Superior temporal gyrus (tissue), 1 donor: ENCODE measurements at regions not wholly inside any gene's neighbourhood (a gene's known extent, or its start where the extent isn't known, plus 50 kb on each side); places are given as distances from the start of the nearest gene placed in this dataset.

Experiments used
- DNase-seq: peaks from one replicate; pipeline ENCODE4 v3.0.0-alpha.2; 2016; ENCODE audit errors: extremely low spot score

DNA sequence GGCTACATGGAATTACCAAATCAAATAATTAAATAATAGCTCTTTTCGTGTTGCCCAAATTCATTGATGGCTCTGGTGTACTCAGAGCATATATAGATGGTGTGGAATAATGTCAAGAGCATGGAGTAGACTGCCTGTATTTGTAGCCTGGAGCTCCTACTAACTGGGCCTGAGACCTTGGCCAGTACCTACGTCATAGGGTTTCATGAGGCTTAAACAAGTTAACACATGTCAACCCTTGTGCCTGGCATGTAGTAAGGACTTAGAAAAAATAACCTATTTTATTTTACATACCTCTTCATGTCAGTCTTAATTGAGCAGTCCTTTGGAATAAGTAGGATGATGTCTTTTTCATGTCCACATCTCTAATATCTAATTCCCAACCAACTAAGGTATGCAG, 223.7 kb upstream of the DPH6 start:
- DNase-seq: no peak

DNA sequence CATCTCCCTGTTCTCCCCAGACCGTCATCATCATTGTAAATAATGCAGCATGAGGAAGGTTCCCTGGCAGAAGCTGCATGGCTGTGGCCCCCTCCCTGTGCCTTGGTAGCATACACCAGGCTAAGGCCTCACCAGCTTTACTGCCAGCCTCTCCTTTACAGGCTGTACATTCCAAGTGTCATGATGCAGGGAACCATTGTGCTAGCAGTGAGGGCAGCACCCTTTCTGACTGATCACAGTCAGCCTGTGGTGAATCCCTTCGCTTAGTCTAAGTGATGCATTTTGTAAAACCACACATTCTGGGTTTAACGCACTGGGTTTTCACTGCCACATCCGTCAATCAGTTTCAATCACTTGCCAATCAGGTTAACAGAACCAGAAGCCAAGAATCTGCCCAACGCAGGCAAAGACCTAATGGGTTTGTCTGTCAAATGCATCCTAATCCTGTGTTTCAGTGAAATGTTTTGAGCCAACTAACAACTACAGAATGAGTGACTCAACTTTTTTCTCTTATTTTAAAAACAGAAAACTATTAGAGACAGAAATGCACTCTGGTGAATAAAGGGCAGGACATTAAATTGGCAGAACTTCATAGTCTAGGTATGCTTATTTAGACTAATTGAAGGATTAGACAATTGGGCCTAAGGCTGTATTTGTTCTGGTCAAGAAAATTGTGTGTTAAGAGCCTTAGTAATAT, 225.9 kb upstream of the DPH6 start:
- no peak for DNase-seq

GRCh38 chr15:35774653-35775052, 228.7 kb upstream of the DPH6 start:
- DNase-seq: no peak

DNA sequence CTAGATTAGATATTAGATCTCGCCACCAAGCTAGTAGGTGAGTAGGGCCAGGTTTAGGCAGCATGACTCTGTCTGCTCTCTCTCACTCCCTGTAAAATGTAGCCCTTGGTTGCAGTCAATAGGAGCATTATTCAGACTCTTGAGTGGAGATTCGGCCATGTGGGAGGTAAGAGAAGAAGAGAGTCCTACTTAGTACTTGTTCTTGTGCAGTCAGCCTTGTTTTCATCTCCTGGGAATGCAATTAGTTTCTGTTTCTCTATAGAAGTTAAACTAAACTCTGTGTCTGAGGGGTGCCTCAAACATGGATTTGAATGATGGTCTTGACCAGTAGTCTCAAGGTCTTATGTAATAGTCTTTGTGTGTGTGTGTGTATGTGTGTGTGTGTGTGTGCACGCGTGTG, 229.5 kb upstream of the DPH6 start:
- DNase-seq: no peak

DNA sequence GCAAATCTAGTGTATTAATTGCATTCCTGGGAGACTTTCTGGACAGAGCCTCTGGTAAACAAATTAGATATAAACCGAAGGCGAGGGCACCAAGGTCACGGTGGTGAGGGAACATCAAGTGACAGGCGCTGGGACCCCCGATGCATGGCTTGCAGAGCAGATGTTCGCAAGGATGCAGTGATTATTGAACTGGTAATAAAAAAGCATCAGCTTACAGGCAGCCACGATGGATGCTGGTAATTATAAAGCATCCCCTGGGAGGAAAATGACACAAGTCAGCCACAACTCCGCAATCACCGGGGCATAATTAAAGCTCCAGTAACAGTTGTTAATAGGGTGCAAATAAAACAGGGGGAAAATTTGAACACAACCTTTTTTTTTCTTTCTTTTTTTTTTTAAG, 231.1 kb upstream of the DPH6 start:
- no peak for DNase-seq

DNA sequence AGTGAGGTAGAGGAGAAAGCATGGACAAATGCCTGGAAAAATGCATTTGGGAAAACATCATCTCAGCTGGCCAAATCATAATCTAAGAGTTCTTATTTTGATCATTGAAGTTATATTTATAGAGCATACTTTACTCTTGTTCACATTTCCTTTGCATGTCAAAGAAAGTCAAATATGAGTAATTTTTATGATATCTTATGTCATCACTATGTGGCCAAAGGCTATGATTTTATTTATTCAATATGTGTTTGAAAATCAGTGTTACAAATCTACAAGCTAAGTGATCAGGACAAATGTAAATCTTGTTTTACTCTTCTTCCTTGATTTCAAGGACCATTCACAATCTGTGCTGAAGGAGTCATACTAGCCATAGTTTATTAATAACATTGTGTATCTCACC, 237.2 kb upstream of the DPH6 start:
- DNase-seq: no peak

DNA sequence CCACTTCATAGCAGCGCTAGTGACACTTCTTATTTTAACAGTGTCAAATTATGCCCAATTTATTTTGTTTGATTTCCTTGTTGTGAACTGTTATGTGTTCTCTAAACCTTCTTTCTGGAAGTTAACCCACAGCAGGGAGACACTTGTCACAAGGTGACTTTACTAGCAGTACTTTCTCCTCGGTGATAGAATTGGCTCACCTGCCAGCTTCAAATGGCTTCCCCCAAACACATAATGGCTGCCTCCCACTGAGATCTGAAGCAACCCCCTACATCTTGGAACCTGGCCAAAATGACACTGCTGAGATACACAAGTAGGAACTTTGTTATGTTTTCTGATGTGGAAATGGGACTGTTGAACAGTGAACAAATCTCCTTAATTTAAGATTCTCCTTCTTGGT, 238.8 kb upstream of the DPH6 start:
- DNase-seq: no peak

- DNase-seq: no peak
These were observed 264.0 kb upstream of the DPH6 start for GRCh38 chr15:35810007-35810406.

GRCh38 chr15:35813573-35813972, 267.6 kb upstream of the DPH6 start:
- no peak for DNase-seq

DNA sequence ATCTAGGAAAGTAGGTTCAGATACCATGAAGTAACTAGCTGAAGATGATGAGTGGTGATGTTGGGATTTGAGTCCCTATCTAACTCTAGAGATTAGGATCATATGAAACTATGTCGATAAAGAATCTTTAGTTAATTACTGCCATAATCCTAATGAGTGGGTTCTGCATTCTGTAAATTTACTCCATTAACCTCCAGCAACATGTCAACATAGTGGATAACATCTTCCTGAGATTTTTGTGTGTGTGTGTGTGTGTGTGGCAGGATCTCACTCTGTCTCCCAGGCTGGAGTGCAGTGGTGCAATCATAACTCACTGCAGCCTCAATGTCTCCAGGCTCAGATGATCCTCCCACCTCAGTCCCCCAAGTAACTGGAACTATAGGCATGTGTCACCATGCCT, 272.9 kb upstream of the DPH6 start:
- no peak for DNase-seq

- DNase-seq: no peak
These were observed 276.2 kb upstream of the DPH6 start for GRCh38 chr15:35822153-35822552.

GRCh38 chr15:35827141-35827540, 281.2 kb upstream of the DPH6 start:
- no peak for DNase-seq

GRCh38 chr15:35827911-35828310, 281.9 kb upstream of the DPH6 start:
- no peak for DNase-seq

GRCh38 chr15:35833581-35833980, 287.6 kb upstream of the DPH6 start:
- no peak for DNase-seq

- no peak for DNase-seq
These were observed 288.4 kb upstream of the DPH6 start for GRCh38 chr15:35834216-35834830.

DNA sequence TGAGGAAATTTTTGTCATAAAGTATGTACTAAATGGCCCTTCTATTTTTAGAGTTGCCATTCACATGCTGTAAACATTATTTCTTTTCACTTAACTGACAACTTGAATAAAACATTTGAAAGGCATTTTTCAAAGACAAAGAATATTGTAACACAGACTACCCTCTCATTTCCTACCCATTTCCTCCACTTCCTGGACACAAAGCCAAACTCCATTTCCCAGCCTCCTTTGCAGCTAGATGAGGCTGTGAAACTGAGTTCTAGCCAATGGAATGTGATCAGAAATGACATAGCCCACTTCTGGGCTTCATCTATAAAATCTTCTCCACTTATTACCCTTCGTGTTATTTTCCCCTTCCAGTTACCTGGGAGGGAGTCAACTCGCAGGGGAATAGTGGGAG, 288.9 kb upstream of the DPH6 start:
- DNase-seq: no peak

- DNase-seq: no peak
These were observed 292.6 kb upstream of the DPH6 start for GRCh38 chr15:35838424-35839111.

DNA sequence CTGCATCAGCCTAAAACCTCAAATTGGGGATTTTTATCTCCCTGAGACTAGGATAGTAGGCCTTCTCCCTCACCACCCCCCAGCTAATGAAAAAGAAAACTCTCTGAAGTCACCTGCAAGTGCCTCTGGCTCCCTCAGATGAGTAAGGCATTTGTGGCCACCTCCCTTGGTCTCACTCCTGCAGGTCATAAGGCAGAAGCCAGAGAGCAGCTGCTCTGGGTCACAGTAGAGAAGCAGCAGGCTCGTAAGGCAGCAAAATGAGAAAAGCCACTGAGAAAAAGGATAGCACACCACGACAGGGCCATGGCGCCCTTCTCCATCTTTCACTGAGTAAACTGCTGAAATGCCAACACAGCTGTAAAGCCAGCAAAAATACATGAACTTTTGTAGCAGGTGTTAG, 296.7 kb upstream of the DPH6 start:
- no peak for DNase-seq

- DNase-seq: no peak
These were observed 297.5 kb upstream of the DPH6 start for GRCh38 chr15:35843498-35843897.

DNA sequence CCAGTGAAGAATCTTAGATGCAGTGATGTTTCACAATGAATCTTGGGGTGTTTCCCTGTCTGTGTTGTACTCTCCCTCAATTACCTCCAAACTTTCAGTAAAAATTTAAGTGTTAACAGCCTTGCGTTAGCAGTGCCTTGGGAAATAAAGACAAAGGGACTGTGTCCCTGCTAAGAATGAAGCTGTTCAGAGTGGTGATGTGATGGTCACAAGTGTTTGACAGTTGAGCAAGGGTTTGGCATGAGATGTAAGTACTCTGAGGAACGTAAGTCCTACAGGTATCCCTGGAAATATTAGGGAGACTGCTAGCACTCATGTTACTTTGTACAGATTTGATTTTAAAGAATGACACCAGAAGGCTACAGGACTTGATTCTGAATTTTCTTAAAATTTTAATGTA, 304.3 kb upstream of the DPH6 start:
- peak; percentile 31 for DNase-seq

DNA sequence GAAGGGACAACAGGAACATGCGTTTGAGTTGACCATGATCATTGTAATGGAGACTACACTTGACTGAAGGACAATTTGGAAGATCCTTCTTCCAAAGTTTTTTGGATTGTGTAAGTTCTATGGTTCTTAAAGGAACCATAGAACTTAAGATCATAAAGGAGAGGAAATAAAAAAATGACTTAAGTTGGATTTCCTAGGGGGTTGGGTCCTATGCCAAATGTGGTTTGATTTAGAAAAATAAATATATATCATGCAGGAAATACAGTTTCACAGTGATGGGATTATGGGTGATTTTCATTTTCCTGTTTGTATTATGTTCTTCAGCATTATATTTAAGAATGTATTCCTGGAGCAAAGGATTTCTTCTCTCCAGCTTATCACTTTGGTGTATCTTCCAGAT, 305.5 kb upstream of the DPH6 start:
- no peak for DNase-seq

GRCh38 chr15:35852818-35853624, 307.1 kb upstream of the DPH6 start:
- no peak for DNase-seq
